Chondrocyte (in vitro differentiated cells): ENCODE measurements at regions not wholly inside any gene's neighbourhood (a gene's known extent, or its start where the extent isn't known, plus 50 kb on each side); places are given as distances from the start of the nearest gene placed in this dataset.

Experiments
- DNase-seq: peaks from one replicate; pipeline ENCODE4 v3.0.0; 2021; ENCODE audit warnings: mixed read lengths, low spot score
- H3K27ac Mint-ChIP-seq: one replicate; pipeline ENCODE4 v1.8.0; 2021; ENCODE audit warnings: mild to moderate bottlenecking, moderate library complexity, mixed read lengths; ENCODE audit not compliant: unreplicated experiment
- H3K27me3 Mint-ChIP-seq: 2 replicates; pipeline ENCODE4 v1.8.0; 2021; ENCODE audit warnings: low read depth, mixed read lengths
- H3K36me3 Mint-ChIP-seq: 2 replicates; pipeline ENCODE4 v1.8.0; 2021; ENCODE audit warnings: low read depth, mixed read lengths
- H3K4me1 Mint-ChIP-seq: 2 replicates; pipeline ENCODE4 v1.8.0; 2021; ENCODE audit warnings: low read depth, mild to moderate bottlenecking, mixed read lengths
- H3K4me3 Mint-ChIP-seq: one replicate; pipeline ENCODE4 v1.8.0; 2021; ENCODE audit warnings: mild to moderate bottlenecking, moderate library complexity, mixed read lengths; ENCODE audit not compliant: unreplicated experiment
- H3K9me3 Mint-ChIP-seq: 2 replicates; pipeline ENCODE4 v1.8.0; 2021; ENCODE audit warnings: low read depth, mixed read lengths
- CTCF ChIP-seq: fragments of 200-600 bp; sonication (generic); IDR thresholded peaks from 2 replicates; pipeline ENCODE4 v1.5.0; 2021; ENCODE audit warnings: antibody characterized with exemption, mild to moderate bottlenecking, moderate library complexity

- Mint-ChIP-seq H3K9me3 (no peaks in the 10 kb centered on the region), H3K4me1 (no peaks in the 10 kb centered on the region), H3K36me3 (no peaks in the 10 kb centered on the region), H3K27ac (no peak overlapping the region), H3K4me3 (no peak overlapping the region), H3K27me3 (no peaks in the 10 kb centered on the region)
- no peak for TF ChIP-seq CTCF
- DNase-seq = no peak
Observed at GRCh38 chr13:40139896-40140520, 484.5 kb downstream of the COG6 start.

- H3K9me3 Mint-ChIP-seq = no peaks in the 10 kb centered on the region
- no peak for TF ChIP-seq CTCF
- H3K4me1 Mint-ChIP-seq = peaks cover 3% of the 10 kb centered on the region
- no peaks in the 10 kb centered on the region for H3K27me3 Mint-ChIP-seq
- H3K27ac Mint-ChIP-seq = no peak overlapping the region
- no peak overlapping the region for H3K4me3 Mint-ChIP-seq
- DNase-seq = no peak
- H3K36me3 Mint-ChIP-seq = no peaks in the 10 kb centered on the region
Observed at GRCh38 chr13:40141859-40142555, 486.5 kb downstream of the COG6 start.

DNA sequence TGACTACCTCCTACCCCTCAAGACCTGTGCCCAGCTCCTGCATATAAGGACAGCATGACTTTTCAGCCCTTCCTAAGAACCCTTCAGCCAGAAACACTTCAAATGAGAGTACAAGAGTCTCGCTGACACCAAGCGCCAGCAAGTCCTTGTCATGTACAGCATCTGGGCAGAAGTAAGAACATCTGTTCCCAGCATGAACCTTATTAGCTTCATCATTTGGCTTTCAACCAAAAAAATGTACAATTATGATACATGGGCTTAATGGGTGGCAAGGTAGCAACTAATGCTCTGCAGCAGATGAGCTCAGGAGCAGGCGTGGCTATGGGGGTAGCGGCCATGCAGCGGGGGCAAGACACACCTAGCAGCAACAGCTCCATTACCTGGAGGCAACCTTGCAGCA is 487.6 kb downstream of the COG6 start:
- Mint-ChIP-seq H3K4me3 (no peak overlapping the region), H3K36me3 (no peaks in the 10 kb centered on the region), H3K4me1 (peaks cover 4% of the 10 kb centered on the region), H3K9me3 (no peaks in the 10 kb centered on the region), H3K27me3 (no peaks in the 10 kb centered on the region), H3K27ac (no peak overlapping the region)
- no peak for TF ChIP-seq CTCF
- no peak for DNase-seq

DNA sequence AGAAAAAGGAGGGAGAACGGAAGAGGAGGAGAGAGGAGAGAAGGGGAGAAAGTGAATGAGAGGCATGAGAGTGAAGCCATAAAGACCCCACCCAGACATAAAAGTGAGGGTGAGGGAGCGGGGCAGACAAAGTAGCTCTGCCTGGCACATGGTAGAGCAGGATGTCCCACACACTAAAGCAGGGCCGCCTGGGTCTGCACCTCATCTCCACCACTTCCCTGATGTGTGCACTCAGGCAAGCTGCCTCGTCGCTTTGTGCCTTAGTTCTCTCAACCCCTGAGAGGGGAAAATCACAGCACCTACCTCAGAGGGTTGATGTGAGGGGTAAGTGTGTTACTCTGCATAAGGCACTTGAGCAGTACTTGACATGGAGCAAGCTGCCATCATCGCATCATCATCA is 488.1 kb downstream of the COG6 start:
- no peak for DNase-seq
- no peaks in the 10 kb centered on the region for H3K9me3 Mint-ChIP-seq
- TF ChIP-seq CTCF = no peak
- no peak overlapping the region for H3K4me3 Mint-ChIP-seq
- H3K27ac Mint-ChIP-seq = no peak overlapping the region
- no peaks in the 10 kb centered on the region for H3K27me3 Mint-ChIP-seq
- H3K4me1 Mint-ChIP-seq = peaks cover 4% of the 10 kb centered on the region
- H3K36me3 Mint-ChIP-seq = no peaks in the 10 kb centered on the region

DNA sequence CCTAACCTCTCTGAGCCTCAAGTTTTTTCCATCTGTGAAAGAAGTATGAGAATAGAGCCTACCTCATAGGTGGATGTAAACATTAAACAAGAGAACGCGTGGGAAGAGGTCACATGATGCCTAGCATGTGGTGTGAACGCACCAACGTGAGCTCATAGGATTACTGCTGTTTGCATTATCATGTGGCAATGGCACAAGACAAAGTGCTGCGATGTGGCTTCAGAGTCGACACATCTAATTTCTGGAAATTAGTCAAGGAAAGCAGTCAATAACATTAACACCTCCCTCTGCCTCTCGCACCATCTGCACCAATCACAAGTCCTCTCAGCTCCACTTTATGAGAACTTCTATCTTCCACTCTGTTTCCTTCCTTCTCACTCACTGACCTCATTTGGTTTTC is 489.7 kb downstream of the COG6 start:
- Mint-ChIP-seq H3K4me3 (no peak overlapping the region), H3K27ac (no peak overlapping the region), H3K4me1 (peaks cover 15% of the 10 kb centered on the region), H3K36me3 (no peaks in the 10 kb centered on the region), H3K27me3 (no peaks in the 10 kb centered on the region), H3K9me3 (no peaks in the 10 kb centered on the region)
- no peak for DNase-seq
- TF ChIP-seq CTCF = no peak
